ENCODE measurements at regions not wholly inside any gene's neighbourhood (a gene's known extent, or its start where the extent isn't known, plus 50 kb on each side); places are given as distances from the start of the nearest gene placed in this dataset.

GRCh38 chr5:133662578-133662977, 50.2 kb upstream of the FSTL4 start:
- H3K27me3 ChIP-seq (ENCODE audit: control insufficient read depth, insufficient read depth, low read length): no peaks in the 10 kb centered on the region
- no peaks in the 10 kb centered on the region for H3K36me3 ChIP-seq (ENCODE audit: control insufficient read depth, insufficient read depth, low read length)
- no peak for DNase-seq (ENCODE audit: low read depth in 2 of 2)
- no peak overlapping the region for H2AFZ ChIP-seq (ENCODE audit: low read length)
- no peak overlapping the region for H3K9ac ChIP-seq (ENCODE audit: insufficient read depth, low read length)
- H4K20me1 ChIP-seq (ENCODE audit: control insufficient read depth, extremely low read depth, insufficient read depth, low read length): no peaks in the 10 kb centered on the region
- TF ChIP-seq CTCF (conservative IDR thresholded peaks at IDR 0.05 in 1 of 2, IDR thresholded peaks at IDR 0.05 in 1 of 2; ENCODE audit: low read depth in 1 of 2, low read length in 2 of 2): no peak
- TF ChIP-seq EZH2 (IDR thresholded peaks at IDR 0.05; ENCODE audit: low read length, missing control alignments): no peak
- H3K4me3 ChIP-seq (replicated peaks in 1 of 4; ENCODE audit: control extremely low read depth in 1 of 4, insufficient read depth in 1 of 4, low read depth in 3 of 4, low read length in 4 of 4): no peak overlapping the region
- H3K79me2 ChIP-seq (ENCODE audit: control insufficient read depth, insufficient read depth, low read length): no peaks in the 10 kb centered on the region
- no peaks in the 10 kb centered on the region for H3K9me3 ChIP-seq (ENCODE audit: control insufficient read depth, insufficient read depth, low read depth, low read length)
- H3K4me1 ChIP-seq (ENCODE audit: control insufficient read depth, extremely low read depth, insufficient read depth, low read length): no peaks in the 10 kb centered on the region
- no peak overlapping the region for H3K27ac ChIP-seq (ENCODE audit: insufficient read depth, low read length)
- no peak overlapping the region for H3K4me2 ChIP-seq (ENCODE audit: extremely low read depth, insufficient read depth, low read length)

Measured in fibroblast of lung (primary cell).